ENCODE measurements at regions not wholly inside any gene's neighbourhood (a gene's known extent, or its start where the extent isn't known, plus 50 kb on each side); places are given as distances from the start of the nearest gene placed in this dataset.
"Not testable (repeated sequence)": the region's sequence is repeated elsewhere in the genome, so short reads cannot be mapped to it uniquely, and the experiment has no call there.

DNA sequence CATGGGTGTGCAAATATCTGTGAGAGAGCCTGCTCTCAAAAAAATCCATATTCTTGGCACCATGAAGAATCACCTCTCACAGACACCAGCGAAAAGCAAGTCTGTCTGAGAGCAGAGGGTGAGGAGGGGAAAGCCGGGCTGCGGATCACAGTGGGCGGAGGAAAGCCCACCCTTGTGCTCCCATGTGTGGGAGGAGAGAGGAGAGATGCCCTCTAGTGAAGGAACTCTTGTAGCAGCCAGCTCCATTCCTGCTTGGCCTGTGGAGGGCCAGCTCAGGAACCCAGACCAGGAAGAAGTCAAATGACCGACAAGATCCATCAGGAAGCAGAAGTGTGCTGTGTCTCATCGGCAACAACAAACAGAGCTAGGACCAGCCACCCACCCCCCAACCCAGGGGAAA is 321.7 kb upstream of the PLGLB1 start:
- TF ChIP-seq EZH2 (IDR thresholded peaks at IDR 0.05; ENCODE audit: borderline replicate concordance, insufficient read depth, low read depth, low read length, poor library complexity, severe bottlenecking) = not testable (repeated sequence)
- TF ChIP-seq, protein P1, sequence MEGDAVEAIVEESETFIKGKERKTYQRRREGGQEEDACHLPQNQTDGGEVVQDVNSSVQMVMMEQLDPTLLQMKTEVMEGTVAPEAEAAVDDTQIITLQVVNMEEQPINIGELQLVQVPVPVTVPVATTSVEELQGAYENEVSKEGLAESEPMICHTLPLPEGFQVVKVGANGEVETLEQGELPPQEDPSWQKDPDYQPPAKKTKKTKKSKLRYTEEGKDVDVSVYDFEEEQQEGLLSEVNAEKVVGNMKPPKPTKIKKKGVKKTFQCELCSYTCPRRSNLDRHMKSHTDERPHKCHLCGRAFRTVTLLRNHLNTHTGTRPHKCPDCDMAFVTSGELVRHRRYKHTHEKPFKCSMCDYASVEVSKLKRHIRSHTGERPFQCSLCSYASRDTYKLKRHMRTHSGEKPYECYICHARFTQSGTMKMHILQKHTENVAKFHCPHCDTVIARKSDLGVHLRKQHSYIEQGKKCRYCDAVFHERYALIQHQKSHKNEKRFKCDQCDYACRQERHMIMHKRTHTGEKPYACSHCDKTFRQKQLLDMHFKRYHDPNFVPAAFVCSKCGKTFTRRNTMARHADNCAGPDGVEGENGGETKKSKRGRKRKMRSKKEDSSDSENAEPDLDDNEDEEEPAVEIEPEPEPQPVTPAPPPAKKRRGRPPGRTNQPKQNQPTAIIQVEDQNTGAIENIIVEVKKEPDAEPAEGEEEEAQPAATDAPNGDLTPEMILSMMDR (IDR thresholded peaks at IDR 0.05) = not testable (repeated sequence)
